ENCODE measurements at regions not wholly inside any gene's neighbourhood (a gene's known extent, or its start where the extent isn't known, plus 50 kb on each side); places are given as distances from the start of the nearest gene placed in this dataset.
"Not testable (repeated sequence)": the region's sequence is repeated elsewhere in the genome, so short reads cannot be mapped to it uniquely, and the experiment has no call there.

GRCh38 chr2:123597988-123598387 is 427.1 kb upstream of the CNTNAP5 start:
- DNase-seq (ENCODE audit: low read depth): no peak

DNA sequence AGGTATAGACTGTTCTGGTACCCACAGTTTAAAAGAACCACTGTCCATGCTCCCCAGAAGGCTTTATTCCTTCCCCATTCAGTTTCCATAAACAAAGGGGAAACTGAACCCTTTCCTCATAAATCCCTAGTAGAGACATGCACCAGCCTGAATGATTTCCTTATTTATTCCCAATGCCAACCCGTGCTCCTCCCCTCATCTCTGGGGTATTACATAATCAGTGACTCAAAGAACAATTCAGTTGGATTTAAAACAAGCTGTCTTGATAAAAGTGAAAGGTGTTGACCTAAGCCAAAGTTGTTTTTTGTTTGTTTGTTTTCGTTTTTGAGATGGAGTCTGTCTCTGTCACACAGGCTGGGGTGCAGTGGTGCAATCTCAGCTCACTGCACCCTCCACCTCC is 418.5 kb upstream of the CNTNAP5 start:
- DNase-seq (ENCODE audit: low read depth): no peak

DNA sequence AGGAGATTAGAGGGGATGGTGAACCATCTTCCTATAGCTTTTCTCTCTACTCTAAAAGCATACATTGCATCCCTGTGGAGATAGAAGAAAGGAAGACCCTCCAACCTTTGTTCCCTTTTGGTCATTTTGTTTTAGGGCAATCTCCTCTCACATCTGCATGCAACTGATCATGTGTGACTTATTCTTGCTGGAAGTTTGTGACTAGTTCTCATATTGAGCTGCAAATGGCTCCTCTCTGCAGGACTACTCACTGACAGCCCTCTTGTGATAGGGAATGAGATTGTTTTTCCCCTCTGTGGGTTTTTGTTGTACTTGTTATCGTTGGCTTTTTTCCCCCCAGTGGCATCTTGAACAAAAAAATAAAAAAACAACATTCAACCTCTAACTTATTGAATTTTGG is 416.0 kb upstream of the CNTNAP5 start:
- DNase-seq (ENCODE audit: low read depth): no peak

- DNase-seq (ENCODE audit: low read depth): no peak
Measured at GRCh38 chr2:123614596-123614995, 410.5 kb upstream of the CNTNAP5 start.

- not testable (repeated sequence) for DNase-seq (ENCODE audit: low read depth)
Measured at GRCh38 chr2:123618642-123619041, 406.4 kb upstream of the CNTNAP5 start.

DNA sequence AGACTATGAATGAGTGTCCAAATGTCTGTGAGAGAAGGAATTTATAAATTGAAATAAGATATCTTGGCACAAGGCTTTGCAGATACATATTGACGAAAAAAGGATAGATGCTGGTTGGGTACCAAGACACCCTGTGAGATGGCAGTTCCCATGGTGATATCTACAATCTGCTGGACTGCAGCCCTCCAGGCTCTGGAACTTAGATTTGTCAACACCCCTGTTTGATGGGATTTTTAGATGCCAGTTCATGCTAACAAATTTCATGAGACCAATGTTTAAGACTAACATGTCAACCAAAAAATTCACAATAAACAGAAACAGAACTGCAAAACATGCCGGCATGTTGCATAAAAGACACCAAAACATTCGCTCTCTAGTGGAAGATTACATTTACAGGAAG is 400.3 kb upstream of the CNTNAP5 start:
- DNase-seq (ENCODE audit: low read depth): no peak

- no peak for DNase-seq (ENCODE audit: low read depth)
Measured at GRCh38 chr2:123636232-123636631, 388.9 kb upstream of the CNTNAP5 start.

DNA sequence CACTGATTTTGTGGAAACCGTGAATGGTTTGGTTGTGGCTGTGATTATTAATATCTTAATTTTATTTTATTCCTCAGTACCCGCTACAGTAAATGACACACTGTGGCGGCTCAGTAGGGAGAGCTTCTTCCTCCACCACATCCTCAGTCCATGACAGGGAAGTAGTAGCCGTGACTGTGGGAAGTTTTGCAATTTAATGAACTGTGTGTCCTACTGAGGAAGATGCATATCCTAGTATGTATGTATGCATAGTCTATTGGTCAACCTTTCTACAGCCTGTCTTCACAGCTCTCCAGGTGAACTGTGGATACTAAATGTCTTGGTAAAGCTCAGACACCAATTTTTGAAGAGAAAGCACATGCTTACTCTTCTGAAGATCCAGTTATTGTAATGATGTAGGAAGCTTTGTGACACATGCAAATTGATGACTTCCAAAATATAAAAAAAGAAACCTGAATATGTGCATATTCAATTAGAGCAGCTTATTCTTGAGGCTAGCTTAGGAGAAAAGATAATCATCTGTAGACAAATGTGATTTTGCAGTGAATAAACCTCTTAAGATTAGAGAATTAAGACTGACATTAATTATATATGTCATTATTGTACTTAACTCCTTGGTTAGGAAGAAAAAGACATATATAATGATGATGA is 384.3 kb upstream of the CNTNAP5 start:
- no peak for DNase-seq (ENCODE audit: low read depth)

DNA sequence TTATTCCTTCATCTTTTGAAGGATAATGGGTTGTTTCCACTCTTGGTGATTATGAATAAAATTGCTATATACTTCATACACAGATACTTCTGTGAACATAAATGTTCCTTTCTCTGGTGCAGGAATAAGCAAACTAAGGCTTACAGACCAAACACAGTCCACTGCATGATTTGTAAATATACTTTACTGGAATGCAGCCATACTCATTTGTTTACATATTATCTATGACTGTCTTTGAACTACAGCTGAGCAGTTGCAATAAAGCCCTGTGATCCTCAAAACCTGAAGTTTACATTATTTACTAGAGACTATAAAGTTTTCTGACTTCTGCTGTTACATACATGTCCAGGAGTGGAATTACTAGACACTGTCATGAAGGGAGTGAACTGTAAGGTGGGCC is 381.0 kb upstream of the CNTNAP5 start:
- DNase-seq (ENCODE audit: low read depth): no peak

DNA sequence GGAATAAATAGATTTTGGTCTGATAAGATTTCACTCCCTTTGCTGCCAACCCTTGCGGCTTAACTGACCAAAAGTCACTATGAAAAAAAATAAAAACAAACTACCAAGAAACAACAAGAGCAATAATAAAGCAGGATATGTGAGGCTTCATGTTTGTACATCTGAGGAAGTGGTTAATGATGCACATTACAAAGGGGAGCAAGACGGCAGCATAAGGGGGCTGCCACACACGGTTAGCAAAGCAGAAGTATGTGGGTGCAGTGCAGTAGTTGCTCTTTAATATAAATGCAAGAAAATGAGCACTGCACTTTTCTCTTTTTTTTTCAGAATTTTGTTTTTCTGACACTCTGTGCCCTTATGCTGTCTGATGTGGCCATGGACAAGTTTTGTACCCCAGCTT is 377.1 kb upstream of the CNTNAP5 start:
- no peak for DNase-seq (ENCODE audit: low read depth)

DNA sequence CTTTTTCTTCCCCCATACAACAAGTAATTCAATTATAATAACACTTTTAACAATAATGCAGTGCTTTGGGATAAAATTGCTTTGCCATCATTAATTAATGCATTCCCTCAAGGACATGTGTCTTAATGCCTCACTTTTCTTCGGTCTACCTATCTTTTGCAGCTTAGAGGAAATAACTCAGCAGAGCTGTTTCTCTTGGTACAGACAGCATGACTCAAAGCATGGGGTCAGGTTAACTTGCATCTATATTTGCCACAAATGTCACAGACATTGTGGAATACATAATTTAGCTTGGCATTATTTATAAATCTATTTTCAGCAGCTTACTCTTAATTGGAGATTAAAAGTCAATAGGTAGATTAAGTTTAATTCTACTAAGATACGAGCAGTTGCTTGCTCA is 376.1 kb upstream of the CNTNAP5 start:
- DNase-seq (ENCODE audit: low read depth): no peak

DNA sequence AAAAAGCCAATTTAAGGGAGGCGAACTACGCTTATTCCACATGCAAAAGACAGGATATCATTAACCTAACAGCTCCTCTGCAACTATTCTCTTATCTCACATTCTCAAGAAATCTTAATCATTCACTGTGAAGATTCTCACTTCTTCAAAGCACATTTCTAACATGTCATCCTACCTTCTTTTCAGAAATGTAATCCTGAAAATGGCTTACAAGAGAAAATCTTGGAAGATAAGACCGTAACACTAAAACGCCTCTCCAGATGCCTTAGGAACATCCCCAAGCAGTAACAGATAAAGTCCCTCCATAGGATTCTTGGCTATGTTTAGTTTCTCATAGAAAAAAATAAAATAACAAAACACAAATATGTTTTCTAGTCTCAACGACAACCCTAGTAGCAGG is 373.9 kb upstream of the CNTNAP5 start:
- no peak for DNase-seq (ENCODE audit: low read depth)

DNA sequence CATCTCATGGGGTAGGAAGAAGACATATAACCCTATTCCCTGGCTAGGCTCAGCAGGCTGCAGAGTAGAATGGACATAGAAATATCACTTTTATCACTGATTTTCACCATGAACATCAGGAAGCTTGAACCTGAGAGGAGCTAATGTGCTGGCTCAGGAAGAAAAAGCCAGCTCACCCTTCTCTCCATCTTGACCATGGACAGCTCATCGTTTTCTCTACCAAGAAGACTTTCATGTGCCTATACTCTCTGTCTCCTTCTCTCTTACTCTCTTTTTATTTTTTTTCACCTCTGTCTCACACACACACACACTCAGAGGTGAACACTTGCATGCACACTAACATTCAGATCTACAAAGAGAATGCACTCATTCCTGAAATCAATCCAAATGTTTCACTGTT is 372.8 kb upstream of the CNTNAP5 start:
- no peak for DNase-seq (ENCODE audit: low read depth)

- DNase-seq (ENCODE audit: low read depth): no peak
Measured at GRCh38 chr2:123656590-123656989, 368.5 kb upstream of the CNTNAP5 start.

DNA sequence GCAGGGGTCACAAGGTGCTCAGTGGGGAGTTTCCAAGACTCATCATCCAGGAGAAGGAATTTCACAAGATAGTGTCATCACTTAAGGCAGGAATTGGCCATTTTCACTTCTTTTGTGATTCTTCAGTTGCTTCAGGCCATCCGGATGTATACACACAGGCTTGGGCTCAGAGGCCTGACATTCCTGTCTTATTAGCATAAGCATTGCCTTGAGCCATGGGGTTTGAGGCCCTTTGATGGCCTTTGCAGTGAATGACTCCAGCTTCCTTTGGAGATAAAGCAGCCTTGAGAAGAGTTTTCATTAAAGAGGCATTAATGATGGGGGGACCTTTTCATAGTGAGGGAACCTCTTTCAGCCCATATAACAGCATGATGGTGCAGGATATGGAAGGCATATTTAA is 366.0 kb upstream of the CNTNAP5 start:
- no peak for DNase-seq (ENCODE audit: low read depth)

DNA sequence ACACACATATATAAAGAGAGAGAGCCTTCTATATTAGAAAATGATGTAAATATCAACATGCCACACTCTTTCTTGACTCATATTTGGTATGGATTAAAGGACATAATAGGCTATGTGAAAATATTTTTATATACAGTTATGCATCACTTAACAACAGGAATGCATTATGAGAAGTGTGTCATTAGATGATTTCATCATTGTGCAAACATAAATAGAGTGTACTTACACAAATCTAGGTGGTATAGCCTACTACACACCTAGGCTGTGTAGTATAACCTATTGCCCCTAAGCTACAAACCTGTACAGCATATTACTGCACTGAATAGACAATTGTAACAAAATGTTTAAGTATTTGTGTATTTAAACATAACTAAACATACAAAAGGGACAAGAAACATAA is 354.8 kb upstream of the CNTNAP5 start:
- DNase-seq (ENCODE audit: low read depth): no peak

GRCh38 chr2:123683797-123684196 is 341.3 kb upstream of the CNTNAP5 start:
- DNase-seq (ENCODE audit: low read depth): not testable (repeated sequence)

DNA sequence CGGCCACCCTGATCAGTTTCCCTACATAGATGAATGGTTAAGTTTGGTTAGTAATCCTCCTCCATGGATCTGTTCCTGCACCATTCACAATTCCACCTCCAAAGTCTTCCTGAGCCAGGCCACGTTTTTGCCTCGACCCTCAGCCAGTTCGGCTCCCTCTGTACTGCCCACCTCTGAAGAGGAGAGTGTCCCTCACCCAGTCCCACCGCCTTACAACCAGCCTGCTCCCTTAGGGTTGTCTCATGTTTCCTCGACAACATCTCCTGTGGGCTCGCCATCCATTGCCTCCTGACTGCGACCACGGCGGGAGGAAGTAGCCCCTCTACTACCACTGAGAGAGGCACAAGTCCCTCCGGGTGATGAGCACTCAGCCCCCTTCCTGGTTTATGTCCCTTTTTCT is 338.0 kb upstream of the CNTNAP5 start:
- DNase-seq (ENCODE audit: low read depth): no peak

- DNase-seq (ENCODE audit: low read depth): no peak
Measured at GRCh38 chr2:123688231-123688940, 336.7 kb upstream of the CNTNAP5 start.

- DNase-seq (ENCODE audit: low read depth): no peak
Measured at GRCh38 chr2:123692121-123692520, 333.0 kb upstream of the CNTNAP5 start.

DNA sequence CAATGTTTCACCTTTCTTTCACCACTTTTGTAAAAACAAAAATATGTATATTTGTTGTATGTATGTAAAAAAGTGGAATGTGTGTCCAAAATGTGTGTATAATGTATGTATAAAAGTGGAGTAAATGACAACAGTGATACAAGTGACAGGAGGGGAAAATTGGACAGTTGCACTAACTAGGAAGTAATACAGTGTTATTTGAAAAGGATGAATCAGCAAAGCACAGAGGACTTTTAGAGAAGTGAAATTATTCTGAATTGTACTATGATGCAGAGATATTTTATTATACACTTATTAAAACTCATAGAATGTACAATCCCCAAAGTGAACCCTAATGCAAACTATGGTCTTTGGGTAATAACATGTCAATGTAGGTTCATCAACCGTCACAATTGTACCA is 331.3 kb upstream of the CNTNAP5 start:
- no peak for DNase-seq (ENCODE audit: low read depth)

GRCh38 chr2:123695426-123695825 is 329.7 kb upstream of the CNTNAP5 start:
- no peak for DNase-seq (ENCODE audit: low read depth)

GRCh38 chr2:123696021-123696420 is 329.1 kb upstream of the CNTNAP5 start:
- no peak for DNase-seq (ENCODE audit: low read depth)

Measured in renal cortical epithelial cell (primary cell).